ENCODE measurements at regions not wholly inside any gene's neighbourhood (a gene's known extent, or its start where the extent isn't known, plus 50 kb on each side); places are given as distances from the start of the nearest gene placed in this dataset.

GRCh38 chr9:116060631-116061030 lies 93.0 kb upstream of the PAPPA start:
- Histone ChIP-seq H2BK120ac (ENCODE audit: low read depth, low read length, poor library complexity, severe bottlenecking) (no peak overlapping the region), H3K56ac (ENCODE audit: insufficient read length, low read depth, low read length) (no peak overlapping the region), H3K79me1 (ENCODE audit: insufficient read depth, low read depth, low read length, poor library complexity, severe bottlenecking) (no peaks in the 10 kb centered on the region), H3T11ph (ENCODE audit: low read length) (no peak overlapping the region), H2AFZ (ENCODE audit: low read length) (no peak overlapping the region), H3K79me2 (ENCODE audit: insufficient read depth, low read length) (no peaks in the 10 kb centered on the region), H3K9ac (ENCODE audit: extremely low read depth, insufficient read length, low read length) (no peak overlapping the region), H4K91ac (ENCODE audit: insufficient read length, low read depth, low read length) (no peak overlapping the region), H4K8ac (replicated peaks; ENCODE audit: insufficient read length, low read depth, low read length) (no peak overlapping the region), H4K5ac (ENCODE audit: insufficient read length, low read depth, low read length) (no peak overlapping the region), H3K4me2 (ENCODE audit: insufficient read depth, insufficient read length, low read length) (no peak overlapping the region), H3K14ac (ENCODE audit: insufficient read depth, low read length) (no peak overlapping the region), H2BK20ac (ENCODE audit: low read depth, low read length, poor library complexity, severe bottlenecking) (no peak overlapping the region), H3K27ac (ENCODE audit: insufficient read length, low read depth, low read length) (no peak overlapping the region), H3K23ac (ENCODE audit: insufficient read length, low read depth, low read length) (no peak overlapping the region), H3K9me3 (ENCODE audit: control insufficient read depth, low read depth, low read length) (no peaks in the 10 kb centered on the region), H2BK12ac (ENCODE audit: insufficient read length, low read depth, low read length) (no peak overlapping the region), H3K23me2 (ENCODE audit: insufficient read length, low read depth, low read length, poor library complexity, severe bottlenecking) (no peaks in the 10 kb centered on the region), H3K4me1 (ENCODE audit: insufficient read depth, low read length) (no peaks in the 10 kb centered on the region), H3K27me3 (ENCODE audit: insufficient read depth, low read length) (no peaks in the 10 kb centered on the region), H2AK5ac (ENCODE audit: insufficient read length, low read length) (no peak overlapping the region), H4K20me1 (ENCODE audit: control insufficient read depth, insufficient read depth, insufficient read length) (no peaks in the 10 kb centered on the region), H2BK5ac (ENCODE audit: insufficient read length, low read length) (no peak overlapping the region), H3K4ac (ENCODE audit: low read depth, low read length) (no peak overlapping the region), H2BK15ac (ENCODE audit: low read depth, low read length) (no peak overlapping the region), H3K18ac (ENCODE audit: insufficient read length, low read depth, low read length) (no peak overlapping the region)
- Mint-ChIP-seq H3K27ac (no peak overlapping the region), H3K9me3 (no peaks in the 10 kb centered on the region), H3K36me3 (ENCODE audit: insufficient read depth in 1 of 3, low read depth in 3 of 3) (no peaks in the 10 kb centered on the region), H3K27me3 (ENCODE audit: low read depth) (no peaks in the 10 kb centered on the region), H3K4me3 (no peak overlapping the region), H3K4me1 (peaks cover 0 to 4% of the 10 kb centered on the region in 2 experiments; a peak in 2 of 4 replicates)
- WGBS (ENCODE audit: extremely low coverage, insufficient read length, low lambda C conversion rate), result no CpG with 5 or more reads among the region's 1 CpG
- TF ChIP-seq CTCF (conservative IDR thresholded peaks at IDR 0.05), result no peak
- no peak for DNase-seq
